ENCODE measurements at regions not wholly inside any gene's neighbourhood (a gene's known extent, or its start where the extent isn't known, plus 50 kb on each side); places are given as distances from the start of the nearest gene placed in this dataset.

DNA sequence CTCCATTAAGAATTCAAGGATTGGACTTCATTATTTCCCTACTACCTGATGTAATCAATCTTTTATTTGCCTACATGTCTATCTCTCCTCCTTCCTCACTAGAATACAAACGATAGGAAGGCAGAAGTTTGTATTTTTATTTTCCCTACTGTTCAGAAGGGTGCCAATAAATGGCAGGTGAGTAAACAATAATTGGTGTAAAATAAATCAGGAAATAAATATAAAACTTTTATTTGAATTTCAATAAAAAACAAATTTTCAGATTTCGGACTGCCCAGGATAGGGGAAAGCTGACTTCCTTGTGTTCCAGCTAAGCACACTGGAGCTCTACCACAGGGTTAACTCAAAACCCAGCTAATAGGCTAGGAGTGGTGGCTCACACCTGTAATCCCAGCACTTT is 636.3 kb upstream of the BCHE start:
- FAIRE-seq, result no peak
- DNase-seq (ENCODE audit: low read depth, low spot score), result no peak
- dilution Hi-C loops (cut with MboI; ENCODE audit: extremely low pct_ligation_motif_present, low sequenced_read_pairs), result no loop called here
- TF ChIP-seq, protein P1, sequence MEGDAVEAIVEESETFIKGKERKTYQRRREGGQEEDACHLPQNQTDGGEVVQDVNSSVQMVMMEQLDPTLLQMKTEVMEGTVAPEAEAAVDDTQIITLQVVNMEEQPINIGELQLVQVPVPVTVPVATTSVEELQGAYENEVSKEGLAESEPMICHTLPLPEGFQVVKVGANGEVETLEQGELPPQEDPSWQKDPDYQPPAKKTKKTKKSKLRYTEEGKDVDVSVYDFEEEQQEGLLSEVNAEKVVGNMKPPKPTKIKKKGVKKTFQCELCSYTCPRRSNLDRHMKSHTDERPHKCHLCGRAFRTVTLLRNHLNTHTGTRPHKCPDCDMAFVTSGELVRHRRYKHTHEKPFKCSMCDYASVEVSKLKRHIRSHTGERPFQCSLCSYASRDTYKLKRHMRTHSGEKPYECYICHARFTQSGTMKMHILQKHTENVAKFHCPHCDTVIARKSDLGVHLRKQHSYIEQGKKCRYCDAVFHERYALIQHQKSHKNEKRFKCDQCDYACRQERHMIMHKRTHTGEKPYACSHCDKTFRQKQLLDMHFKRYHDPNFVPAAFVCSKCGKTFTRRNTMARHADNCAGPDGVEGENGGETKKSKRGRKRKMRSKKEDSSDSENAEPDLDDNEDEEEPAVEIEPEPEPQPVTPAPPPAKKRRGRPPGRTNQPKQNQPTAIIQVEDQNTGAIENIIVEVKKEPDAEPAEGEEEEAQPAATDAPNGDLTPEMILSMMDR (optimal IDR thresholded peaks at IDR 0.05 in 1 of 3, IDR thresholded peaks at IDR 0.05 in 1 of 3, conservative IDR thresholded peaks at IDR 0.05 in 1 of 3; ENCODE audit: extremely low read depth in 1 of 3, insufficient read depth in 2 of 3, low read length in 3 of 3), result no peak
- TF ChIP-seq EZH2 (IDR thresholded peaks at IDR 0.05; ENCODE audit: low read length), result no peak
- Histone ChIP-seq H3K4me1 (ENCODE audit: control insufficient read depth, extremely low read depth, insufficient read depth, low read length) (peaks cover 1% of the 10 kb centered on the region), H4K20me1 (ENCODE audit: control insufficient read depth, extremely low read depth, insufficient read depth, low read length) (no peaks in the 10 kb centered on the region), H3K4me2 (ENCODE audit: control insufficient read depth, extremely low read depth, insufficient read depth, low read depth, low read length) (no peak overlapping the region), H3K36me3 (ENCODE audit: control insufficient read depth in 2 of 2, extremely low read depth in 1 of 2, insufficient read depth in 2 of 2, low read length in 2 of 2) (no peaks in the 10 kb centered on the region), H3K79me2 (ENCODE audit: control insufficient read depth, insufficient read depth, low read length) (no peaks in the 10 kb centered on the region), H3K9me3 (ENCODE audit: control insufficient read depth, low read depth, low read length) (no peaks in the 10 kb centered on the region), H3K4me3 (ENCODE audit: control insufficient read depth in 2 of 3, extremely low read depth in 1 of 3, insufficient read depth in 2 of 3, low read depth in 1 of 3, low read length in 3 of 3) (no peak overlapping the region), H3K27ac (ENCODE audit: control insufficient read depth, insufficient read depth, low read length) (no peak overlapping the region), H3K9me1 (ENCODE audit: control insufficient read depth, extremely low read depth, insufficient read depth, low read length) (no peaks in the 10 kb centered on the region), H3K27me3 (ENCODE audit: control insufficient read depth, extremely low read depth, insufficient read depth, low read length) (no peaks in the 10 kb centered on the region), H2AFZ (ENCODE audit: control insufficient read depth, low read length) (no peak overlapping the region), H3K9ac (ENCODE audit: control insufficient read depth, extremely low read depth, insufficient read depth, low read length) (no peak overlapping the region)

DNA sequence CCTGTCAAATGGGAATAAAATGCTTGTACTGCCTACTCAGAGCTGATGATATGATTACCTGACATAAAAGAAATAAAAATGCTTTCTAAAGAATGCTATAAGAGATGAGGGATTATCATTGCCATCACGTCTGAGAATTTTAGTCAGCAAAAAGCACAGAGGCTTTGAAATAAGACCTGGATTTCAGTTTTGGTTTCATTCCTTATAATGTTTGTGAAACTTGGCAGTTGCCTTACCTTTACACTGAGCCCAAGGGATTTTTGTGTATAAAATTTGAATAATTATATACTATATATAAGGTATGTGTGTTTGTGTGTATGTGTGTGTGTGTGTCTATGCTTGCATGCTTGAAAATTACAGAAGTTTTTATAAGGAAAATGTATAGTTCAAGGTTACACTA is 634.8 kb upstream of the BCHE start:
- Histone ChIP-seq H3K4me1 (ENCODE audit: control insufficient read depth, extremely low read depth, insufficient read depth, low read length) (no peaks in the 10 kb centered on the region), H3K9me3 (ENCODE audit: control insufficient read depth, low read depth, low read length) (no peaks in the 10 kb centered on the region), H2AFZ (ENCODE audit: control insufficient read depth, low read length) (no peak overlapping the region), H3K27ac (ENCODE audit: control insufficient read depth, insufficient read depth, low read length) (no peak overlapping the region), H3K9me1 (ENCODE audit: control insufficient read depth, extremely low read depth, insufficient read depth, low read length) (no peaks in the 10 kb centered on the region), H3K4me2 (ENCODE audit: control insufficient read depth, extremely low read depth, insufficient read depth, low read depth, low read length) (no peak overlapping the region), H3K9ac (ENCODE audit: control insufficient read depth, extremely low read depth, insufficient read depth, low read length) (no peak overlapping the region), H3K79me2 (ENCODE audit: control insufficient read depth, insufficient read depth, low read length) (no peaks in the 10 kb centered on the region), H4K20me1 (ENCODE audit: control insufficient read depth, extremely low read depth, insufficient read depth, low read length) (no peaks in the 10 kb centered on the region), H3K27me3 (ENCODE audit: control insufficient read depth, extremely low read depth, insufficient read depth, low read length) (no peaks in the 10 kb centered on the region), H3K4me3 (ENCODE audit: control insufficient read depth in 2 of 3, extremely low read depth in 1 of 3, insufficient read depth in 2 of 3, low read depth in 1 of 3, low read length in 3 of 3) (no peak overlapping the region), H3K36me3 (ENCODE audit: control insufficient read depth in 2 of 2, extremely low read depth in 1 of 2, insufficient read depth in 2 of 2, low read length in 2 of 2) (no peaks in the 10 kb centered on the region)
- TF ChIP-seq, protein P1 (optimal IDR thresholded peaks at IDR 0.05 in 1 of 3, IDR thresholded peaks at IDR 0.05 in 1 of 3, conservative IDR thresholded peaks at IDR 0.05 in 1 of 3; ENCODE audit: extremely low read depth in 1 of 3, insufficient read depth in 2 of 3, low read length in 3 of 3), result no peak
- TF ChIP-seq EZH2 (IDR thresholded peaks at IDR 0.05; ENCODE audit: low read length), result no peak
- dilution Hi-C loops (cut with MboI; ENCODE audit: extremely low pct_ligation_motif_present, low sequenced_read_pairs), result no loop called here
- FAIRE-seq (no peak), DNase-seq (ENCODE audit: low read depth, low spot score) (no peak)

All from keratinocyte (primary cell).